GM10248 (cell line): ENCODE measurements at regions not wholly inside any gene's neighbourhood (a gene's known extent, or its start where the extent isn't known, plus 50 kb on each side); places are given as distances from the start of the nearest gene placed in this dataset.

Experiments
- CTCF ChIA-PET: fragments of 300-600 bp; sonication (Branson Sonifier 250); formaldehyde crosslinking; extraction: SDS; loops from one replicate; lab custom pipeline; 2021; ENCODE audit warnings: antibody characterized with exemption; lab: Yijun Ruan, JAX
- POLR2A ChIA-PET: fragments of 350-650 bp; sonication (Branson Sonifier 250); formaldehyde crosslinking; extraction: SDS; loops from one replicate; lab custom pipeline; 2020; ENCODE audit warnings: antibody characterized with exemption; lab: Yijun Ruan, JAX
- DNase-seq: peaks from one replicate; pipeline ENCODE4 v3.0.0; 2012; ENCODE audit errors: extremely low spot score
- CTCF ChIP-seq: IDR thresholded peaks from 2 replicates; pipeline ENCODE4 v1.5.1; 2012; ENCODE audit warnings: mild to moderate bottlenecking, low read depth; ENCODE audit errors: extremely low read depth, missing control alignments, control extremely low read depth

- CTCF ChIA-PET, result interaction anchor here (1.0 to 2.8 kb wide), 3 partner anchors 9 to 149 kb away, joined by 3 to 9 read pairs (median 7); no protein-coding TSS in a partner anchor
- DNase-seq, result no peak
- no peak for TF ChIP-seq CTCF
- POLR2A ChIA-PET, result no interaction called here
These were observed 141.5 kb upstream of the LRFN2 start for GRCh38 chr6:40728643-40729042.

GRCh38 chr6:40727271-40727670 lies 140.1 kb upstream of the LRFN2 start:
- TF ChIP-seq CTCF, result no peak
- ChIA-PET CTCF (interaction anchor here (2.8 kb wide), 1 partner anchor 11 kb away, joined by 9 read pairs; no protein-coding TSS in a partner anchor), POLR2A (no interaction called here)
- DNase-seq, result no peak

- no peak for DNase-seq
- POLR2A ChIA-PET, result no interaction called here
- TF ChIP-seq CTCF, result no peak
- CTCF ChIA-PET, result interaction anchor here (2.8 kb wide), 1 partner anchor 11 kb away, joined by 9 read pairs; no protein-coding TSS in a partner anchor
These were observed 139.7 kb upstream of the LRFN2 start for GRCh38 chr6:40726853-40727252.

- no peak for DNase-seq
- ChIA-PET CTCF (no interaction called here), POLR2A (no interaction called here)
- no peak for TF ChIP-seq CTCF
These were observed 138.2 kb upstream of the LRFN2 start for GRCh38 chr6:40725390-40725789.

GRCh38 chr6:40724886-40725285 lies 137.7 kb upstream of the LRFN2 start:
- TF ChIP-seq CTCF, result no peak
- ChIA-PET POLR2A (no interaction called here), CTCF (no interaction called here)
- no peak for DNase-seq

- no peak for TF ChIP-seq CTCF
- ChIA-PET CTCF (no interaction called here), POLR2A (no interaction called here)
- no peak for DNase-seq
These were observed 136.8 kb upstream of the LRFN2 start for GRCh38 chr6:40723967-40724366.

GRCh38 chr6:40722553-40723258 lies 135.5 kb upstream of the LRFN2 start:
- no peak for DNase-seq
- POLR2A ChIA-PET, result no interaction called here
- CTCF ChIA-PET, result no interaction called here
- TF ChIP-seq CTCF, result no peak
